ENCODE measurements at regions not wholly inside any gene's neighbourhood (a gene's known extent, or its start where the extent isn't known, plus 50 kb on each side); places are given as distances from the start of the nearest gene placed in this dataset.
"Not testable (repeated sequence)": the region's sequence is repeated elsewhere in the genome, so short reads cannot be mapped to it uniquely, and the experiment has no call there.

- no peak overlapping the region for H3K4me3 ChIP-seq (ENCODE audit: insufficient read length, low read depth)
- DNase-seq (ENCODE audit: low read depth, low spot score): no peak
- H3K4me1 ChIP-seq (ENCODE audit: insufficient read depth, insufficient read length): no peaks in the 10 kb centered on the region
- no peaks in the 10 kb centered on the region for H3K9me3 ChIP-seq (ENCODE audit: insufficient read depth, low read length)
- H3K36me3 ChIP-seq (ENCODE audit: insufficient read depth, insufficient read length, low read length): no peaks in the 10 kb centered on the region
- no peak overlapping the region for H3K9ac ChIP-seq (ENCODE audit: insufficient read length, low read depth)
- TF ChIP-seq YY1 (IDR thresholded peaks at IDR 0.05; ENCODE audit: insufficient read depth, insufficient read length) (no peak), SUZ12 (IDR thresholded peaks at IDR 0.05; ENCODE audit: extremely low read depth, insufficient read depth, insufficient read length) (no peak), ZNF274 (IDR thresholded peaks at IDR 0.05; ENCODE audit: low read depth, low read length) (no peak)
- no peaks in the 10 kb centered on the region for H3K27me3 ChIP-seq (ENCODE audit: insufficient read depth, insufficient read length)
These were observed 482.1 kb upstream of the ANO5 start for GRCh38 chr11:21710809-21711208.

- Histone ChIP-seq H3K27me3 (ENCODE audit: insufficient read depth, insufficient read length) (no peaks in the 10 kb centered on the region), H3K36me3 (ENCODE audit: insufficient read depth, insufficient read length, low read length) (no peaks in the 10 kb centered on the region), H3K9ac (ENCODE audit: insufficient read length, low read depth) (no peak overlapping the region), H3K9me3 (ENCODE audit: insufficient read depth, low read length) (no peaks in the 10 kb centered on the region), H3K4me3 (ENCODE audit: insufficient read length, low read depth) (no peak overlapping the region), H3K4me1 (ENCODE audit: insufficient read depth, insufficient read length) (no peaks in the 10 kb centered on the region)
- DNase-seq (ENCODE audit: low read depth, low spot score): no peak
- TF ChIP-seq SUZ12 (IDR thresholded peaks at IDR 0.05; ENCODE audit: extremely low read depth, insufficient read depth, insufficient read length): no peak
- TF ChIP-seq YY1 (IDR thresholded peaks at IDR 0.05; ENCODE audit: insufficient read depth, insufficient read length): no peak
- TF ChIP-seq ZNF274 (IDR thresholded peaks at IDR 0.05; ENCODE audit: low read depth, low read length): no peak
These were observed 481.5 kb upstream of the ANO5 start for GRCh38 chr11:21711341-21711740.

GRCh38 chr11:21723678-21724077 lies 469.2 kb upstream of the ANO5 start:
- TF ChIP-seq SUZ12 (IDR thresholded peaks at IDR 0.05; ENCODE audit: extremely low read depth, insufficient read depth, insufficient read length) (no peak), YY1 (IDR thresholded peaks at IDR 0.05; ENCODE audit: insufficient read depth, insufficient read length) (no peak), ZNF274 (IDR thresholded peaks at IDR 0.05; ENCODE audit: low read depth, low read length) (no peak)
- H3K9ac ChIP-seq (ENCODE audit: insufficient read length, low read depth): no peak overlapping the region
- no peaks in the 10 kb centered on the region for H3K36me3 ChIP-seq (ENCODE audit: insufficient read depth, insufficient read length, low read length)
- H3K9me3 ChIP-seq (ENCODE audit: insufficient read depth, low read length): no peaks in the 10 kb centered on the region
- no peak overlapping the region for H3K4me3 ChIP-seq (ENCODE audit: insufficient read length, low read depth)
- no peak for DNase-seq (ENCODE audit: low read depth, low spot score)
- H3K27me3 ChIP-seq (ENCODE audit: insufficient read depth, insufficient read length): no peaks in the 10 kb centered on the region
- H3K4me1 ChIP-seq (ENCODE audit: insufficient read depth, insufficient read length): no peaks in the 10 kb centered on the region

- H3K9ac ChIP-seq (ENCODE audit: insufficient read length, low read depth): no peak overlapping the region
- no peaks in the 10 kb centered on the region for H3K27me3 ChIP-seq (ENCODE audit: insufficient read depth, insufficient read length)
- H3K4me3 ChIP-seq (ENCODE audit: insufficient read length, low read depth): no peak overlapping the region
- H3K4me1 ChIP-seq (ENCODE audit: insufficient read depth, insufficient read length): no peaks in the 10 kb centered on the region
- no peaks in the 10 kb centered on the region for H3K36me3 ChIP-seq (ENCODE audit: insufficient read depth, insufficient read length, low read length)
- TF ChIP-seq YY1 (IDR thresholded peaks at IDR 0.05; ENCODE audit: insufficient read depth, insufficient read length) (no peak), ZNF274 (IDR thresholded peaks at IDR 0.05; ENCODE audit: low read depth, low read length) (no peak), SUZ12 (IDR thresholded peaks at IDR 0.05; ENCODE audit: extremely low read depth, insufficient read depth, insufficient read length) (no peak)
- no peak for DNase-seq (ENCODE audit: low read depth, low spot score)
- H3K9me3 ChIP-seq (ENCODE audit: insufficient read depth, low read length): no peaks in the 10 kb centered on the region
These were observed 465.8 kb upstream of the ANO5 start for GRCh38 chr11:21727102-21727501.

GRCh38 chr11:21736404-21736803 lies 456.5 kb upstream of the ANO5 start:
- TF ChIP-seq SUZ12 (IDR thresholded peaks at IDR 0.05; ENCODE audit: extremely low read depth, insufficient read depth, insufficient read length): no peak
- no peak for TF ChIP-seq YY1 (IDR thresholded peaks at IDR 0.05; ENCODE audit: insufficient read depth, insufficient read length)
- TF ChIP-seq ZNF274 (IDR thresholded peaks at IDR 0.05; ENCODE audit: low read depth, low read length): no peak
- no peaks in the 10 kb centered on the region for H3K9me3 ChIP-seq (ENCODE audit: insufficient read depth, low read length)
- no peak overlapping the region for H3K9ac ChIP-seq (ENCODE audit: insufficient read length, low read depth)
- H3K4me1 ChIP-seq (ENCODE audit: insufficient read depth, insufficient read length): no peaks in the 10 kb centered on the region
- H3K4me3 ChIP-seq (ENCODE audit: insufficient read length, low read depth): no peak overlapping the region
- H3K36me3 ChIP-seq (ENCODE audit: insufficient read depth, insufficient read length, low read length): no peaks in the 10 kb centered on the region
- no peaks in the 10 kb centered on the region for H3K27me3 ChIP-seq (ENCODE audit: insufficient read depth, insufficient read length)
- DNase-seq (ENCODE audit: low read depth, low spot score): no peak

- not testable (repeated sequence) for H3K4me3 ChIP-seq (ENCODE audit: insufficient read length, low read depth); H3K36me3 ChIP-seq (ENCODE audit: insufficient read depth, insufficient read length, low read length); H3K9me3 ChIP-seq (ENCODE audit: insufficient read depth, low read length); DNase-seq (ENCODE audit: low read depth, low spot score); H3K4me1 ChIP-seq (ENCODE audit: insufficient read depth, insufficient read length); H3K9ac ChIP-seq (ENCODE audit: insufficient read length, low read depth); H3K27me3 ChIP-seq (ENCODE audit: insufficient read depth, insufficient read length)
These were observed 440.2 kb upstream of the ANO5 start for GRCh38 chr11:21752475-21753243.

- not testable (repeated sequence) for H3K9me3 ChIP-seq (ENCODE audit: insufficient read depth, low read length); H3K9ac ChIP-seq (ENCODE audit: insufficient read length, low read depth); DNase-seq (ENCODE audit: low read depth, low spot score); H3K36me3 ChIP-seq (ENCODE audit: insufficient read depth, insufficient read length, low read length); H3K4me1 ChIP-seq (ENCODE audit: insufficient read depth, insufficient read length); H3K27me3 ChIP-seq (ENCODE audit: insufficient read depth, insufficient read length); H3K4me3 ChIP-seq (ENCODE audit: insufficient read length, low read depth)
These were observed 439.6 kb upstream of the ANO5 start for GRCh38 chr11:21753244-21753767.
